H9 (cell line): ENCODE measurements at regions not wholly inside any gene's neighbourhood (a gene's known extent, or its start where the extent isn't known, plus 50 kb on each side); places are given as distances from the start of the nearest gene placed in this dataset.

Experiments used
- DNase-seq: peaks from one replicate; pipeline ENCODE4 v3.0.0-alpha.2; 2017
- H2AFZ ChIP-seq: one replicate; pipeline ENCODE4 v1.6.1; 2013; ENCODE audit warnings: mild to moderate bottlenecking, low read length, control low read depth, moderate library complexity
- H2AK5ac ChIP-seq: 2 replicates; pipeline ENCODE4 v1.6.1; 2013; ENCODE audit warnings: low read length, control low read depth, mixed read lengths; ENCODE audit not compliant: insufficient read length
- H2BK120ac ChIP-seq: one replicate; pipeline ENCODE4 v1.6.1; 2013; ENCODE audit warnings: low read depth, mild to moderate bottlenecking, low read length, control low read depth, inconsistent platforms; ENCODE audit not compliant: poor library complexity, severe bottlenecking
- H2BK12ac ChIP-seq: 2 replicates; pipeline ENCODE4 v1.6.1; 2013; ENCODE audit warnings: low read length, control low read depth, mixed read lengths, low read depth; ENCODE audit not compliant: insufficient read length
- H2BK15ac ChIP-seq: 2 replicates; pipeline ENCODE4 v1.6.1; 2013; ENCODE audit warnings: low read depth, low read length, control low read depth
- H2BK20ac ChIP-seq: one replicate; pipeline ENCODE4 v1.6.1; 2013; ENCODE audit warnings: low read depth, mild to moderate bottlenecking, low read length, control low read depth, inconsistent platforms; ENCODE audit not compliant: poor library complexity, severe bottlenecking
- H2BK5ac ChIP-seq: 2 replicates; pipeline ENCODE4 v1.6.1; 2013; ENCODE audit warnings: low read length, control low read depth, mixed read lengths; ENCODE audit not compliant: insufficient read length
- H3K14ac ChIP-seq: 2 replicates; pipeline ENCODE4 v1.6.1; 2013; ENCODE audit warnings: low read length, control low read depth; ENCODE audit not compliant: insufficient read depth
- H3K18ac ChIP-seq: 2 replicates; pipeline ENCODE4 v1.6.1; 2013; ENCODE audit warnings: low read depth, mild to moderate bottlenecking, mixed read lengths, low read length, control low read depth; ENCODE audit not compliant: insufficient read length
- H3K23ac ChIP-seq: 2 replicates; pipeline ENCODE4 v1.6.1; 2013; ENCODE audit warnings: low read length, control low read depth, mixed read lengths, low read depth; ENCODE audit not compliant: insufficient read length
- H3K23me2 ChIP-seq: 2 replicates; pipeline ENCODE4 v1.6.1; 2013; ENCODE audit warnings: low read depth, mild to moderate bottlenecking, mixed read lengths, low read length, control low read depth; ENCODE audit not compliant: insufficient read length, poor library complexity, severe bottlenecking
- H3K27ac ChIP-seq: 2 replicates; pipeline ENCODE4 v1.5.1; 2013; ENCODE audit warnings: low read length, control low read depth, mixed read lengths, low read depth; ENCODE audit not compliant: insufficient read length
- H3K27me3 ChIP-seq: 2 replicates; pipeline ENCODE4 v1.6.1; 2013; ENCODE audit warnings: low read length, control low read depth, inconsistent platforms; ENCODE audit not compliant: insufficient read depth
- H3K4ac ChIP-seq: 2 replicates; pipeline ENCODE4 v1.6.1; 2013; ENCODE audit warnings: low read depth, mild to moderate bottlenecking, control low read depth, inconsistent platforms, low read length, moderate library complexity
- H3K4me1 ChIP-seq: 2 replicates; pipeline ENCODE4 v1.6.1; 2013; ENCODE audit warnings: low read length, control low read depth, inconsistent platforms; ENCODE audit not compliant: insufficient read depth
- H3K4me2 ChIP-seq: 2 replicates; pipeline ENCODE4 v1.6.1; 2013; ENCODE audit warnings: low read length, control low read depth, mixed read lengths; ENCODE audit not compliant: insufficient read length, insufficient read depth
- H3K56ac ChIP-seq: 2 replicates; pipeline ENCODE4 v1.6.1; 2013; ENCODE audit warnings: low read depth, mild to moderate bottlenecking, mixed read lengths, low read length, control low read depth; ENCODE audit not compliant: insufficient read length
- H3K79me1 ChIP-seq: 2 replicates; pipeline ENCODE4 v1.6.1; 2013; ENCODE audit warnings: low read depth, mild to moderate bottlenecking, moderate library complexity, low read length, control low read depth, inconsistent platforms; ENCODE audit not compliant: insufficient read depth, poor library complexity, severe bottlenecking
- H3K79me2 ChIP-seq: 2 replicates; pipeline ENCODE4 v1.6.1; 2013; ENCODE audit warnings: low read length, control low read depth, inconsistent platforms; ENCODE audit not compliant: insufficient read depth
- H3K9ac ChIP-seq: 2 replicates; pipeline ENCODE4 v1.6.1; 2013; ENCODE audit warnings: low read length, control low read depth, mixed read lengths; ENCODE audit not compliant: insufficient read length; ENCODE audit errors: extremely low read depth
- H3K9me3 ChIP-seq: one replicate; pipeline ENCODE4 v1.6.1; 2013; ENCODE audit warnings: low read depth, low read length, inconsistent platforms; ENCODE audit not compliant: control insufficient read depth
- H3T11ph ChIP-seq: one replicate; pipeline ENCODE4 v1.6.1; 2013; ENCODE audit warnings: mild to moderate bottlenecking, low read length, control low read depth, inconsistent platforms
- H4K20me1 ChIP-seq: one replicate; pipeline ENCODE4 v1.6.1; 2013; ENCODE audit not compliant: control insufficient read depth, insufficient read length, insufficient read depth
- H4K5ac ChIP-seq: 2 replicates; pipeline ENCODE4 v1.6.1; 2013; ENCODE audit warnings: low read depth, mild to moderate bottlenecking, mixed read lengths, low read length, control low read depth; ENCODE audit not compliant: insufficient read length
- H4K8ac ChIP-seq: replicated peaks from 2 replicates; pipeline ENCODE4 v1.6.1; 2013; ENCODE audit warnings: low read length, control low read depth, mixed read lengths, low read depth; ENCODE audit not compliant: insufficient read length
- H4K91ac ChIP-seq: 2 replicates; pipeline ENCODE4 v1.6.1; 2013; ENCODE audit warnings: low read depth, mild to moderate bottlenecking, moderate library complexity, mixed read lengths, low read length, control low read depth; ENCODE audit not compliant: insufficient read length
- H3K27ac Mint-ChIP-seq, 3 experiments: 2 replicates in 2 of 3; 3 replicates in 1 of 3; pipeline ENCODE4 v1.8.0; 2020 to 2021; ENCODE audit warnings: mixed read lengths in 3 of 3, mild to moderate bottlenecking in 1 of 3, moderate library complexity in 1 of 3
- H3K27me3 Mint-ChIP-seq: 2 replicates; pipeline ENCODE4 v1.8.0; 2021; ENCODE audit warnings: low read depth, mild to moderate bottlenecking, moderate library complexity, mixed read lengths
- H3K36me3 Mint-ChIP-seq, 3 experiments: 2 replicates in 2 of 3; 3 replicates in 1 of 3; pipeline ENCODE4 v1.8.0; 2020 to 2021; ENCODE audit warnings: low read depth in 3 of 3, mixed read lengths in 3 of 3; ENCODE audit not compliant: insufficient read depth in 1 of 3
- H3K4me1 Mint-ChIP-seq, 2 experiments: 2 replicates each; pipeline ENCODE4 v1.8.0; 2020; ENCODE audit warnings: mixed read lengths in 2 of 2
- H3K4me3 Mint-ChIP-seq, 2 experiments: 2 replicates in 1 of 2; 3 replicates in 1 of 2; pipeline ENCODE4 v1.8.0; 2020 to 2021; ENCODE audit warnings: mild to moderate bottlenecking in 2 of 2, mixed read lengths in 2 of 2, moderate library complexity in 1 of 2
- H3K9me3 Mint-ChIP-seq, 2 experiments: 2 replicates in 1 of 2; 3 replicates in 1 of 2; pipeline ENCODE4 v1.8.0; 2020; ENCODE audit warnings: mild to moderate bottlenecking in 2 of 2, mixed read lengths in 2 of 2, moderate library complexity in 1 of 2
- WGBS: extraction: QIAGEN DNeasy Blood & Tissue Kit; methylation state at CpG from one replicate; pipeline ENCODE4 v1.1.7; 2013; ENCODE audit warnings: missing lambda C conversion rate, low lambda C conversion rate, mixed read lengths; ENCODE audit not compliant: insufficient read length; ENCODE audit errors: extremely low coverage; 5-methylcytosine and 5-hydroxymethylcytosine counted together
- TF ChIP-seq, protein P1 (sequence below): fragments of 200-600 bp; sonication (generic); conservative IDR thresholded peaks from 3 replicates; pipeline ENCODE4 v1.8.0; 2021; ENCODE audit warnings: antibody characterized with exemption, mild to moderate bottlenecking

DNA sequence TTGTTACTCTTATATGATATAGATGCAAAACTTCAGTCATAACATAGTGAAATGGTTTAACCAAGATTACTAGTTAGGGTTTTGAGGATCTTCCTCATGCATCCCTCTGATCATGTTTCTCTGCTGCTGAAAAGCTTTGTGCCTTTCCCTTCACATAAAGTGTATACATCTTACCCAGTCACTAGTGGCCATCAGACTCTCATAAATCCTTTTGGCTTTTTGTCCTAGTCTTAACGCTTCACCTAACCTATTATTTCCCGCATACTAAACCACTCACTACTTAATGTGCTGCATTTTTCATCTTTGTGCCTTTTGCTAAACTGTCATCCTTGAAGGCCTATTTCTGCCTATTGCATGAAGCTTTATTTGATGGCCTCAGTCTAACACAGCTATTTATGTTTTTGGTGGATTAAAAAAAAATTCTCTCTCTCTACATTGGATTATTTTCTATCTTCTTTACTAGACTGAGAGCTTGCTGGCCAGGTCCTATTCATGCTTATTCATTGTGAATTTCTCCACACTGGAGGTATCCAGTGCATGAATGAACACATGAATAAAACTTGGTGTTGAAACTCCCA is 717.6 kb upstream of the GOLIM4 start:
- H3K27ac Mint-ChIP-seq = peak overlapping the region in 2 of 3 experiments; percentile 74 to 94; a peak in 4 of 7 replicates
- Histone ChIP-seq H3T11ph (no peak overlapping the region), H4K8ac (no peak overlapping the region), H2BK12ac (no peak overlapping the region), H3K23ac (no peak overlapping the region), H2AFZ (no peak overlapping the region), H3K18ac (no peak overlapping the region), H3K9me3 (no peaks in the 10 kb centered on the region), H3K27ac (peak overlapping the region; percentile 43), H3K4ac (no peak overlapping the region), H2BK5ac (no peak overlapping the region), H3K4me2 (no peak overlapping the region), H2BK120ac (no peak overlapping the region), H2AK5ac (no peak overlapping the region), H3K79me1 (no peaks in the 10 kb centered on the region), H3K14ac (no peak overlapping the region), H3K23me2 (no peaks in the 10 kb centered on the region), H2BK20ac (no peak overlapping the region), H4K5ac (no peak overlapping the region), H3K56ac (no peak overlapping the region), H4K20me1 (no peaks in the 10 kb centered on the region), H2BK15ac (no peak overlapping the region), H3K79me2 (no peaks in the 10 kb centered on the region), H3K27me3 (no peaks in the 10 kb centered on the region), H3K9ac (no peak overlapping the region), H4K91ac (no peak overlapping the region), H3K4me1 (peaks cover 10% of the 10 kb centered on the region)
- H3K27me3 Mint-ChIP-seq = no peaks in the 10 kb centered on the region
- peaks cover 0 to 2% (median 0%) of the 10 kb centered on the region in 3 experiments; a peak in 1 of 7 replicates for H3K36me3 Mint-ChIP-seq
- TF ChIP-seq, protein P1, sequence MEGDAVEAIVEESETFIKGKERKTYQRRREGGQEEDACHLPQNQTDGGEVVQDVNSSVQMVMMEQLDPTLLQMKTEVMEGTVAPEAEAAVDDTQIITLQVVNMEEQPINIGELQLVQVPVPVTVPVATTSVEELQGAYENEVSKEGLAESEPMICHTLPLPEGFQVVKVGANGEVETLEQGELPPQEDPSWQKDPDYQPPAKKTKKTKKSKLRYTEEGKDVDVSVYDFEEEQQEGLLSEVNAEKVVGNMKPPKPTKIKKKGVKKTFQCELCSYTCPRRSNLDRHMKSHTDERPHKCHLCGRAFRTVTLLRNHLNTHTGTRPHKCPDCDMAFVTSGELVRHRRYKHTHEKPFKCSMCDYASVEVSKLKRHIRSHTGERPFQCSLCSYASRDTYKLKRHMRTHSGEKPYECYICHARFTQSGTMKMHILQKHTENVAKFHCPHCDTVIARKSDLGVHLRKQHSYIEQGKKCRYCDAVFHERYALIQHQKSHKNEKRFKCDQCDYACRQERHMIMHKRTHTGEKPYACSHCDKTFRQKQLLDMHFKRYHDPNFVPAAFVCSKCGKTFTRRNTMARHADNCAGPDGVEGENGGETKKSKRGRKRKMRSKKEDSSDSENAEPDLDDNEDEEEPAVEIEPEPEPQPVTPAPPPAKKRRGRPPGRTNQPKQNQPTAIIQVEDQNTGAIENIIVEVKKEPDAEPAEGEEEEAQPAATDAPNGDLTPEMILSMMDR = no peak
- no peak for DNase-seq
- WGBS = 100% methylated on average over 2 of the region's 2 CpGs
- H3K4me1 Mint-ChIP-seq = peaks cover 54 to 65% of the 10 kb centered on the region in 2 experiments
- no peak overlapping the region for H3K4me3 Mint-ChIP-seq
- no peaks in the 10 kb centered on the region for H3K9me3 Mint-ChIP-seq
